DOHH2 (cell line): ENCODE measurements at regions not wholly inside any gene's neighbourhood (a gene's known extent, or its start where the extent isn't known, plus 50 kb on each side); places are given as distances from the start of the nearest gene placed in this dataset.

Experiments used
- CTCF ChIP-seq: fragments of 200-600 bp; sonication (generic); IDR thresholded peaks from one replicate; pipeline ENCODE4 v1.5.1; 2014; ENCODE audit warnings: antibody characterized with exemption, mild to moderate bottlenecking, low read depth, low read length; ENCODE audit not compliant: poor library complexity, severe bottlenecking
- EZH2phosphoT487 ChIP-seq: fragments of 200-600 bp; sonication (generic); IDR thresholded peaks from 2 replicates; pipeline ENCODE4 v1.6.1; 2017; ENCODE audit warnings: borderline replicate concordance, mild to moderate bottlenecking, antibody characterized with exemption, low read length, moderate library complexity, mixed read lengths

- no peak for TF ChIP-seq EZH2phosphoT487
- no peak for TF ChIP-seq CTCF
These were observed 465.5 kb downstream of the INSC start for GRCh38 chr11:15580056-15580774.
